ENCODE measurements at regions not wholly inside any gene's neighbourhood (a gene's known extent, or its start where the extent isn't known, plus 50 kb on each side); places are given as distances from the start of the nearest gene placed in this dataset.

GRCh38 chr20:46800409-46800804 lies 91.0 kb downstream of the SLC2A10 start:
- Histone ChIP-seq H3K36me3 (no peaks in the 10 kb centered on the region), H3K27me3 (peaks cover 0 to 14% (median 0%) of the 10 kb centered on the region in 3 donors), H3K4me3 (no peak overlapping the region), H3K9me3 (no peaks in the 10 kb centered on the region), H3K27ac (no peak overlapping the region), H3K4me1 (no peaks in the 10 kb centered on the region)
- TF ChIP-seq, protein P1, sequence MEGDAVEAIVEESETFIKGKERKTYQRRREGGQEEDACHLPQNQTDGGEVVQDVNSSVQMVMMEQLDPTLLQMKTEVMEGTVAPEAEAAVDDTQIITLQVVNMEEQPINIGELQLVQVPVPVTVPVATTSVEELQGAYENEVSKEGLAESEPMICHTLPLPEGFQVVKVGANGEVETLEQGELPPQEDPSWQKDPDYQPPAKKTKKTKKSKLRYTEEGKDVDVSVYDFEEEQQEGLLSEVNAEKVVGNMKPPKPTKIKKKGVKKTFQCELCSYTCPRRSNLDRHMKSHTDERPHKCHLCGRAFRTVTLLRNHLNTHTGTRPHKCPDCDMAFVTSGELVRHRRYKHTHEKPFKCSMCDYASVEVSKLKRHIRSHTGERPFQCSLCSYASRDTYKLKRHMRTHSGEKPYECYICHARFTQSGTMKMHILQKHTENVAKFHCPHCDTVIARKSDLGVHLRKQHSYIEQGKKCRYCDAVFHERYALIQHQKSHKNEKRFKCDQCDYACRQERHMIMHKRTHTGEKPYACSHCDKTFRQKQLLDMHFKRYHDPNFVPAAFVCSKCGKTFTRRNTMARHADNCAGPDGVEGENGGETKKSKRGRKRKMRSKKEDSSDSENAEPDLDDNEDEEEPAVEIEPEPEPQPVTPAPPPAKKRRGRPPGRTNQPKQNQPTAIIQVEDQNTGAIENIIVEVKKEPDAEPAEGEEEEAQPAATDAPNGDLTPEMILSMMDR (IDR thresholded peaks at IDR 0.05) = no peak
- no peak for TF ChIP-seq EP300 (IDR thresholded peaks at IDR 0.05)
- no peak for TF ChIP-seq POLR2AphosphoS5 (IDR thresholded peaks at IDR 0.05)
- no peak for TF ChIP-seq POLR2A (IDR thresholded peaks at IDR 0.05)
- 88 to 91% methylated on average over 2 of the region's 2 CpGs for WGBS, 2 donors
- DNase-seq = no peak
- intact Hi-C loops (cut with DNase I) = no loop called here

- no peaks in the 10 kb centered on the region for H3K9me3 ChIP-seq
- peaks cover 0 to 14% (median 0%) of the 10 kb centered on the region in 3 donors for H3K27me3 ChIP-seq
- H3K36me3 ChIP-seq = no peaks in the 10 kb centered on the region
- 79 to 82% methylated on average over 12 of the region's 12 CpGs for WGBS, 2 donors
- no peaks in the 10 kb centered on the region for H3K4me1 ChIP-seq
- no peak overlapping the region for H3K4me3 ChIP-seq
- no peak overlapping the region for H3K27ac ChIP-seq
- DNase-seq = no peak
- intact Hi-C loops (cut with DNase I) = no loop called here
- TF ChIP-seq EP300 (IDR thresholded peaks at IDR 0.05) (no peak), POLR2A (IDR thresholded peaks at IDR 0.05) (no peak), POLR2AphosphoS5 (IDR thresholded peaks at IDR 0.05) (no peak)
- TF ChIP-seq, protein P1 (IDR thresholded peaks at IDR 0.05) = no peak
Measured at GRCh38 chr20:46801003-46801702, 91.7 kb downstream of the SLC2A10 start.

DNA sequence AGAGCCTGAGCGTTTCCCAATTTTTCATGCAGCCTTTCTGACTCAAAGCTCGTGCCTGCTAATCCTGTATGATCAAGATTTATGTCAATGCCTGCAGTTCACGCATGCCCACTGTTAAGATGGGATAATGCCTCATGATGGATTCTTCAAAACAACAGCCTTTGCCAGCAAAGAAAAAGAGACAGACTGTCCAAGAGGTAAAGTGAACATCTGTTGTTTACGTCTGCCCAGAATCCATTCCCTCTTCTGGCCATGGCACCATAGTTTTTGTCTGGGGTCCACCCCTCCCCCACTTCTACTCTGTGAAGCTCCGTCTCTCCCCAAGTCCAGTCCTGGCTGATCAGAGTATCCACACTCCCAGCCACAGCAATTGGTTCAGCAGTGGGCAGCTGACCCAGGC lies 91.9 kb upstream of the EYA2 start:
- no peak overlapping the region for H3K27ac ChIP-seq
- no peaks in the 10 kb centered on the region for H3K4me1 ChIP-seq
- 67 to 84% methylated on average over 5 of the region's 5 CpGs for whole genome bisulfite sequencing, 2 donors
- no peak overlapping the region for H3K4me3 ChIP-seq
- H3K9me3 ChIP-seq = no peaks in the 10 kb centered on the region
- intact Hi-C loops (cut with DNase I) = no loop called here
- no peak for TF ChIP-seq EP300 (IDR thresholded peaks at IDR 0.05)
- no peak for TF ChIP-seq POLR2A (IDR thresholded peaks at IDR 0.05)
- TF ChIP-seq POLR2AphosphoS5 (IDR thresholded peaks at IDR 0.05) = no peak
- TF ChIP-seq, protein P1 (IDR thresholded peaks at IDR 0.05) = no peak
- H3K27me3 ChIP-seq = peaks cover 0 to 14% (median 0%) of the 10 kb centered on the region in 3 donors
- no peaks in the 10 kb centered on the region for H3K36me3 ChIP-seq
- no peak for DNase-seq

- Histone ChIP-seq H3K27me3 (peaks cover 0 to 14% (median 0%) of the 10 kb centered on the region in 3 donors), H3K4me3 (no peak overlapping the region), H3K4me1 (no peaks in the 10 kb centered on the region), H3K36me3 (no peaks in the 10 kb centered on the region), H3K9me3 (no peaks in the 10 kb centered on the region), H3K27ac (no peak overlapping the region)
- intact Hi-C loops (cut with DNase I) = no loop called here
- DNase-seq = no peak
- WGBS, 2 donors = 78 to 87% methylated on average over 12 of the region's 12 CpGs
- TF ChIP-seq POLR2AphosphoS5 (IDR thresholded peaks at IDR 0.05) (no peak), EP300 (IDR thresholded peaks at IDR 0.05) (no peak), POLR2A (IDR thresholded peaks at IDR 0.05) (no peak)
- TF ChIP-seq, protein P1 (IDR thresholded peaks at IDR 0.05) = no peak
Measured at GRCh38 chr20:46803123-46804020, 91.3 kb upstream of the EYA2 start.
